Loucy (cell line): ENCODE measurements at regions not wholly inside any gene's neighbourhood (a gene's known extent, or its start where the extent isn't known, plus 50 kb on each side); places are given as distances from the start of the nearest gene placed in this dataset.

Source experiments
- H2AFZ ChIP-seq: fragments of 200-600 bp; sonication (generic); 2 replicates; pipeline ENCODE4 v1.6.0; 2016; ENCODE audit warnings: antibody characterized with exemption, mild to moderate bottlenecking, low read length, moderate library complexity
- H3F3A ChIP-seq: fragments of 200-600 bp; 2 replicates; pipeline ENCODE4 v1.6.0; 2016; ENCODE audit warnings: antibody characterized with exemption, low read depth, mild to moderate bottlenecking
- H3K27me3 ChIP-seq: fragments of 200-600 bp; sonication (generic); 2 replicates; pipeline ENCODE4 v1.6.1; 2014; ENCODE audit warnings: low read length, mild to moderate bottlenecking; ENCODE audit not compliant: insufficient read depth, poor library complexity, severe bottlenecking
- H3K36me3 ChIP-seq: fragments of 200-600 bp; sonication (generic); 2 replicates; pipeline ENCODE4 v1.6.1; 2016; ENCODE audit warnings: low read length; ENCODE audit not compliant: insufficient read depth
- H3K4me1 ChIP-seq: fragments of 200-600 bp; sonication (generic); 2 replicates; pipeline ENCODE4 v1.5.1; 2014; ENCODE audit warnings: low read length, mild to moderate bottlenecking; ENCODE audit not compliant: insufficient read depth, poor library complexity, severe bottlenecking
- H3K4me2 ChIP-seq: fragments of 200-600 bp; sonication (generic); 2 replicates; pipeline ENCODE4 v1.6.0; 2014; ENCODE audit warnings: antibody characterized with exemption, low read length, low read depth, mild to moderate bottlenecking; ENCODE audit not compliant: poor library complexity, severe bottlenecking
- H3K4me3 ChIP-seq: fragments of 200-600 bp; sonication (generic); 2 replicates; pipeline ENCODE4 v1.5.1; 2014; ENCODE audit warnings: low read length, mild to moderate bottlenecking, mixed read lengths; ENCODE audit not compliant: poor library complexity, severe bottlenecking
- H3K79me2 ChIP-seq: fragments of 200-600 bp; sonication (generic); 2 replicates; pipeline ENCODE4 v1.6.1; 2014; ENCODE audit warnings: low read length; ENCODE audit not compliant: insufficient read depth
- H3K9ac ChIP-seq: fragments of 200-600 bp; sonication (generic); 2 replicates; pipeline ENCODE4 v1.6.0; 2014; ENCODE audit warnings: mild to moderate bottlenecking, low read depth, low read length, moderate library complexity; ENCODE audit not compliant: poor library complexity, severe bottlenecking
- H3K9me2 ChIP-seq: fragments of 200-600 bp; sonication (generic); replicated peaks from 2 replicates; pipeline ENCODE4 v1.6.1; 2016; ENCODE audit warnings: low read depth, low read length, mixed read lengths
- H3K9me3 ChIP-seq: fragments of 200-600 bp; sonication (generic); 2 replicates; pipeline ENCODE4 v1.6.1; 2014; ENCODE audit warnings: mild to moderate bottlenecking, antibody characterized with exemption, low read length, low read depth; ENCODE audit not compliant: insufficient read depth
- H4K20me1 ChIP-seq: fragments of 200-600 bp; sonication (generic); 2 replicates; pipeline ENCODE4 v1.6.0; 2014; ENCODE audit warnings: antibody characterized with exemption, low read length, mild to moderate bottlenecking; ENCODE audit not compliant: insufficient read depth, poor library complexity, severe bottlenecking
- EZH2phosphoT487 ChIP-seq: fragments of 200-600 bp; IDR thresholded peaks from 2 replicates; pipeline ENCODE4 v1.6.1; 2018; ENCODE audit warnings: antibody characterized with exemption, mild to moderate bottlenecking, moderate library complexity, borderline replicate concordance
- TF ChIP-seq, protein P1 (sequence below): fragments of 200-600 bp; sonication (generic); conservative IDR thresholded peaks from 2 replicates; pipeline ENCODE4 v1.5.1; 2014; ENCODE audit warnings: mild to moderate bottlenecking, antibody characterized with exemption, low read length

DNA sequence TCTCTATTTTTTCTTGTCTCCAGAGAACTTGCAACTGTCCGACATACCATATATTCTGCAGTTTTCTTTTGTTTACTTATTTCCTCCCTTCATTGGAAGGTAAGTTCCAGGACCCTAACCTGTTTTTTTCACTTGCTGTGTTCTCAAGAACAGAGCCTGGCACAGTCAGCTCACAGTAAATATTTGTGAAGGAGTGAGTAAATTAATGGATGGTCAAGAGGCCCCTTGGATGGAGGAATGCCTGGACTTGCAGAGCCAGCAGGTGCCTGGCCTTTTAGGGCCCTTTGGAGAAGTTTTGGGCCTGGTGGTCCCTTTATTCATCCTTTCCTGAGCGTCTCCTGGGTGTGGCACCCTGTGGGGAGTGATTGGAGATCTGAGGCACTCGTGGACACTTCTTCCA is 182.1 kb upstream of the POU3F1 start:
- TF ChIP-seq EZH2phosphoT487, result no peak
- TF ChIP-seq, protein P1, sequence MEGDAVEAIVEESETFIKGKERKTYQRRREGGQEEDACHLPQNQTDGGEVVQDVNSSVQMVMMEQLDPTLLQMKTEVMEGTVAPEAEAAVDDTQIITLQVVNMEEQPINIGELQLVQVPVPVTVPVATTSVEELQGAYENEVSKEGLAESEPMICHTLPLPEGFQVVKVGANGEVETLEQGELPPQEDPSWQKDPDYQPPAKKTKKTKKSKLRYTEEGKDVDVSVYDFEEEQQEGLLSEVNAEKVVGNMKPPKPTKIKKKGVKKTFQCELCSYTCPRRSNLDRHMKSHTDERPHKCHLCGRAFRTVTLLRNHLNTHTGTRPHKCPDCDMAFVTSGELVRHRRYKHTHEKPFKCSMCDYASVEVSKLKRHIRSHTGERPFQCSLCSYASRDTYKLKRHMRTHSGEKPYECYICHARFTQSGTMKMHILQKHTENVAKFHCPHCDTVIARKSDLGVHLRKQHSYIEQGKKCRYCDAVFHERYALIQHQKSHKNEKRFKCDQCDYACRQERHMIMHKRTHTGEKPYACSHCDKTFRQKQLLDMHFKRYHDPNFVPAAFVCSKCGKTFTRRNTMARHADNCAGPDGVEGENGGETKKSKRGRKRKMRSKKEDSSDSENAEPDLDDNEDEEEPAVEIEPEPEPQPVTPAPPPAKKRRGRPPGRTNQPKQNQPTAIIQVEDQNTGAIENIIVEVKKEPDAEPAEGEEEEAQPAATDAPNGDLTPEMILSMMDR, result no peak
- no peak overlapping the region for H3K4me2 ChIP-seq
- no peaks in the 10 kb centered on the region for H3F3A ChIP-seq
- H3K27me3 ChIP-seq, result no peaks in the 10 kb centered on the region
- no peaks in the 10 kb centered on the region for H3K79me2 ChIP-seq
- no peak overlapping the region for H3K4me3 ChIP-seq
- no peak overlapping the region for H3K9ac ChIP-seq
- no peaks in the 10 kb centered on the region for H3K9me3 ChIP-seq
- H3K4me1 ChIP-seq, result no peaks in the 10 kb centered on the region
- no peaks in the 10 kb centered on the region for H3K36me3 ChIP-seq
- H3K9me2 ChIP-seq, result no peaks in the 10 kb centered on the region
- no peaks in the 10 kb centered on the region for H4K20me1 ChIP-seq
- no peak overlapping the region for H2AFZ ChIP-seq

DNA sequence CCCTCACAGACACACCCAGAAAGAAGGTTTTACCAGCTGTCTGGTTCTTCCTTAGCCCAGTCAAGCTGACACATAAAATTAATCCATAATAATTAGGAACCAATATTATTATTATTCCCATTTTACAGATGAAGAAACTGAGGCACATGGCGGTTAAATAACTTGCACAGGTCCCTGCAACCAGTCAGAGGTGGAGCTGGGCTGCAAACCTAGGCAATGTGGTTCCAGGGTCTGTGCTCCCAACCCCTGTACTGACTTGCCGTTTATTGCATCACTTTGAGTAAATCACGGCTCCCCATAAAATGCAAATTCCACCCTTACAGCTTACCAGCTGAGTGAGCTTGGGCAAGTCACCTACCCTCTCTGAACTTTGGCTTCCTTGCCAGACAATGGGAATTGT is 179.2 kb upstream of the POU3F1 start:
- Histone ChIP-seq H3K4me1 (no peaks in the 10 kb centered on the region), H2AFZ (no peak overlapping the region), H3K4me3 (no peak overlapping the region), H3K79me2 (no peaks in the 10 kb centered on the region), H3K9me2 (no peaks in the 10 kb centered on the region), H3K9ac (no peak overlapping the region), H4K20me1 (no peaks in the 10 kb centered on the region), H3K27me3 (no peaks in the 10 kb centered on the region), H3K9me3 (no peaks in the 10 kb centered on the region), H3K4me2 (no peak overlapping the region), H3F3A (no peaks in the 10 kb centered on the region), H3K36me3 (no peaks in the 10 kb centered on the region)
- TF ChIP-seq EZH2phosphoT487, result no peak
- TF ChIP-seq, protein P1, result no peak

DNA sequence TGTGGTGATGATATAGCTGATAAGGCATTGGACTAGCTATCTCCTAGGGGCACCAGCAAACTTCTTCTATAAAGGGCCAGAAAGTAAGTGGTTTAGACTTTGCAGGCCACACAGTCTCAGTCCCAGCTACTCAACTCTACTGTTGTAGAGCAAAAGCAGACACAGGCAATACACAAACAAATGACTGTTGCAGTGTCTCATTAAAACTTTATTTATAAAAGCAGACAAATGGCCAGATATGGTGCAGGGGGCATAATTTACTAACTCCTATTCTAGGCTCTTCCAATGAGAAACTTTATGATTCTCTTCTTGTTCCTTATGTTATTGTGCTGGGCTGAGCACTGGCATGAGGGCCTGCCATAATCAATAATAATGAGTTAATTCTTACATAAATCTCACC is 176.8 kb upstream of the POU3F1 start:
- H4K20me1 ChIP-seq, result no peaks in the 10 kb centered on the region
- H3K4me3 ChIP-seq, result no peak overlapping the region
- no peaks in the 10 kb centered on the region for H3K36me3 ChIP-seq
- H3K4me2 ChIP-seq, result no peak overlapping the region
- TF ChIP-seq, protein P1, result no peak
- TF ChIP-seq EZH2phosphoT487, result no peak
- no peaks in the 10 kb centered on the region for H3K79me2 ChIP-seq
- H3K27me3 ChIP-seq, result no peaks in the 10 kb centered on the region
- H3K9me2 ChIP-seq, result no peaks in the 10 kb centered on the region
- no peaks in the 10 kb centered on the region for H3K4me1 ChIP-seq
- no peaks in the 10 kb centered on the region for H3F3A ChIP-seq
- no peak overlapping the region for H3K9ac ChIP-seq
- H2AFZ ChIP-seq, result no peak overlapping the region
- H3K9me3 ChIP-seq, result no peaks in the 10 kb centered on the region
